ENCODE measurements at regions not wholly inside any gene's neighbourhood (a gene's known extent, or its start where the extent isn't known, plus 50 kb on each side); places are given as distances from the start of the nearest gene placed in this dataset.

DNA sequence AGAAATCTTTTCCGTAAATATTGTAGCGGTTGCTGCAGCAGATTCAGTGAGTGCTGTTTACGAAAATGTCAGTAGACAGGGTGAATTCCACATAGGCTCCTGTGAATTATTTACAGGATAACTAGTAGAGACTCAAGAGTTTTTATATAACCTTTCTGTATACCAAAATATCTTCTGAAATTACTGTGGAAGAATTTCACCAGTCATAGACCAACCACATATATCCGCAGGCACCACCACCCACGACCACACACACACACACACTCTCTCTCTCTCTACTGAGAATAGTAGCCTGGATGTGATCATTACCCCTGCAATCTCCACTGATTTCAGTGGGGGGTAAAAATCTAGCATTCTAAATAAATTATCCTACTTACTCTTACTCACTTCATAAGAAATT, 341.8 kb downstream of the RBM43 start:
- no peak overlapping the region for H3K27ac ChIP-seq
- no peak for TF ChIP-seq ZFX (IDR thresholded peaks at IDR 0.05)
- TF ChIP-seq, protein P1, sequence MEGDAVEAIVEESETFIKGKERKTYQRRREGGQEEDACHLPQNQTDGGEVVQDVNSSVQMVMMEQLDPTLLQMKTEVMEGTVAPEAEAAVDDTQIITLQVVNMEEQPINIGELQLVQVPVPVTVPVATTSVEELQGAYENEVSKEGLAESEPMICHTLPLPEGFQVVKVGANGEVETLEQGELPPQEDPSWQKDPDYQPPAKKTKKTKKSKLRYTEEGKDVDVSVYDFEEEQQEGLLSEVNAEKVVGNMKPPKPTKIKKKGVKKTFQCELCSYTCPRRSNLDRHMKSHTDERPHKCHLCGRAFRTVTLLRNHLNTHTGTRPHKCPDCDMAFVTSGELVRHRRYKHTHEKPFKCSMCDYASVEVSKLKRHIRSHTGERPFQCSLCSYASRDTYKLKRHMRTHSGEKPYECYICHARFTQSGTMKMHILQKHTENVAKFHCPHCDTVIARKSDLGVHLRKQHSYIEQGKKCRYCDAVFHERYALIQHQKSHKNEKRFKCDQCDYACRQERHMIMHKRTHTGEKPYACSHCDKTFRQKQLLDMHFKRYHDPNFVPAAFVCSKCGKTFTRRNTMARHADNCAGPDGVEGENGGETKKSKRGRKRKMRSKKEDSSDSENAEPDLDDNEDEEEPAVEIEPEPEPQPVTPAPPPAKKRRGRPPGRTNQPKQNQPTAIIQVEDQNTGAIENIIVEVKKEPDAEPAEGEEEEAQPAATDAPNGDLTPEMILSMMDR (conservative IDR thresholded peaks at IDR 0.05), result no peak

DNA sequence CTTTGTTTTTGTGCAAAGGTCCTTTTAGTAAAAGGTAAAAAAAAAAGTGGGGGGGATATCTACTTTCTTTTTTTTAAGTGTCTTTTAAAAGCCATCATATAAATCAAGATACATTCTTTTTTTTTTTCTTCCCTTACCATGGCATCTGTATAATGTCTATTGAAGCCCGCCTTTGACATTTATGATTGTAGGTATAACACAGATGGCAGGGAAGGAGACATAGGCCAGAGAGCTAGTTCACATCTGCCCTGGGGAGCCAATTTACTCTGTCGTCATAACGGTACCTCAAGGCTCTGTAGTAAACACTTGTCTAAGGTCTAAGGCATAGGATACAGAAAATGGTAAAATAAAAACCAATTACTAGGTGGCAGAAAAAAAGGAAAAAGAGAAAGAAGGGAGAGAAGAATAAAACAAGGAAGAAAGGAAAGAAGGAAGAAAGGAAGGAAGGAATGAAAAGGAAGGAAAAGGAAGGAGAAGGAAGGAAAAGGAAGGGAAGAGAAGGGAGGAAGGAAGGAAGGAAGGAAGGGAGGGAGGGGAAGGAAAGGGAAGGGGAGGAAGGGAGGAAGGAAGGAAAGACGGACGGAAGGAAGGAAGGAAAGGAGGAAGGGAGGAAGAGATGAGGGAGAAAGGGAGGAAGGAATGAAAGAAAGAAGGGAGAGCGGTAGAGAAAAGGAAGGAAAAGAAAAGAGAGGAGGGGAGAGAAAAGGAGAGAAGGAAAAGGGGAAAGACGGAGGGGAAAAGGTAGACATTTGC, 343.5 kb downstream of the RBM43 start:
- TF ChIP-seq ZFX (IDR thresholded peaks at IDR 0.05), result no peak
- TF ChIP-seq, protein P1 (conservative IDR thresholded peaks at IDR 0.05), result no peak

DNA sequence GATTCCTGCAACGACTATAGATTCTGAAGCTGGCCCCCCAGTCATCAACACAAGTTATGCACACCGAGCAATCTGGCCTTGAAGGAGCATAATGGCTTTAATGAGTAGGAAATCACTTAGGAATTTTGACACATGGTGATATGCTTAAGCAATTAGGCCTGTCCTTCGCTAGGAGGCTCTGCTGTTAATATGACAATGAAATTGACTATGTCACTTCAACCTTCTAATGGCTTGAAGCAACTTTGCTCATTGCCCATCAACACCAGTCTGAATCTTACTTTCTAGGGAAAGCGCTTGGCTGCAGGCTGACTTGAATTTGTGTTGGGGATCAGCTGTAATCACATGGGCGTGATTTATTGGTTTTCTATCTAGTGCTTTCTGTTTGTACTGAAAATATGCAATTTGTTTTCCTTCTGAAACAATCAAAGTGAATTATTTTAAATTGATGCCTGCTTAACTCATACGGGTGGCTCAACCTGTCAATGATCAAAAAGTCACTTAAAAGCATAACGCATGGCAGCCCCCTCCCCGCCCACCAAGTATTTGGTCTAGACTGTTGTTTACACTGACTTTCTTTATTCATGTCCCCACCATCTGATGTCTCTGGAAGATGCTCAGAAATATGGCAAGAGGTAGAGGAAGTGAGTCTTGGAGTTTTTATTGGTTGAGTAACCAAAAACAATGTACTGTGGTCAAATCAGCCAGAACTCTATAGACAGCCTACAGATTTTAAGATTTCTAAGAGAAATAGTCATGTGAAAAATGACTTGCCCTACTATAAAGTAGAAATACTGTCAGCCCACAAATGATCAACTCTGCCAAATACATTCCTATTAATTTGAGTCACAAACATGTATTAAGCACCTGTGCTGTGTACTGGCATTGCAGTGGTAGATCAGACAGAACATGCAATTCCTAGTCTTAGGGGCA, 344.9 kb downstream of the RBM43 start:
- no peak overlapping the region for H3K27ac ChIP-seq
- TF ChIP-seq, protein P1 (conservative IDR thresholded peaks at IDR 0.05), result no peak
- TF ChIP-seq ZFX (IDR thresholded peaks at IDR 0.05), result no peak

More for the DNA sequence above, 343.5 kb downstream of the RBM43 start:
- no peak overlapping the region for H3K27ac ChIP-seq

DNA sequence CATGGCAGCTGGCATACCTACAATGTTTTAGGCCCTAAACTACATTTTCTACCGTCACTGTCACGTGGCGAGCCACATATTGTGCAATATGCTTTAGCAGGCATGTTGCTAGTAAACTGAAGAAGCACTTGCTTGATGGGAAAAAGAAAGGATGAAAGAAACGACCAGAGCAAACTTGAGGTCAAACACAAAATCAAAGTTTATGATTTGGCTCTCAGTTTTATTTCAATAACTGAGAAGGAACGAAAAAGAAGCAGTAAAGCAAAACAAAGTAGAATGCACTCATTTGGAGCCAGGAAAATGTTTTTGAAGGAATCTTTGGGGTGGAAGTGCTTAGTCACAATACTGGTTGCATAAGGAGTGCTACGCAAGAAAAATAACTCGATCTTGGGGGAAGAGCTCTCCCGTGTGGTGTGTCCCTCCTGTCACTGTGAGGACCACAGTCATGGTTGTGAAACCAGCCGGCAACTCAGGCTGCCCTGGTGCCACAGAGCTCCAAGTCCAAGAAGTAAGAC, 349.8 kb downstream of the RBM43 start:
- TF ChIP-seq, protein P1 (conservative IDR thresholded peaks at IDR 0.05), result no peak
- TF ChIP-seq ZFX (IDR thresholded peaks at IDR 0.05), result no peak

DNA sequence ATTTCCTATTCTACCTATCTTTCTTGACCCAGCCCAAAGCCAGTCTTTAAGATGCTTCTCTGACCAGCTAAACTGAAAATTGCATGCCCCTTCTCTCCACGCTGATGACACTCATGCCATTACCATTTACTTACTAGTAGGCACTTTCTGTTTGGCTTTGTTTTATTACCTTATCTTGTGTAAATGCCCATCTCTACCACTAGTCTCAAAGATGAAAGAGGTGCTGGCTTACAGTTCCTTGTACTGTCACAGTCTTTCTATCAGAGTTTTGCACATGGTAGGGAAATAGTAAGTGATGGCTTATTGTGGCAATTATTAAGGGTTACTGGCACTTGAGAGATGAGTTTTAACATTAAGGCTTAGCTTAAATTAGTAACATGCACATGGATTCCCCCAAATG, 352.1 kb downstream of the RBM43 start:
- TF ChIP-seq ZFX (IDR thresholded peaks at IDR 0.05), result no peak
- TF ChIP-seq, protein P1 (conservative IDR thresholded peaks at IDR 0.05), result peak; percentile 26
- no peak overlapping the region for H3K27ac ChIP-seq

More for the DNA sequence above, 349.8 kb downstream of the RBM43 start:
- H3K27ac ChIP-seq, result no peak overlapping the region

DNA sequence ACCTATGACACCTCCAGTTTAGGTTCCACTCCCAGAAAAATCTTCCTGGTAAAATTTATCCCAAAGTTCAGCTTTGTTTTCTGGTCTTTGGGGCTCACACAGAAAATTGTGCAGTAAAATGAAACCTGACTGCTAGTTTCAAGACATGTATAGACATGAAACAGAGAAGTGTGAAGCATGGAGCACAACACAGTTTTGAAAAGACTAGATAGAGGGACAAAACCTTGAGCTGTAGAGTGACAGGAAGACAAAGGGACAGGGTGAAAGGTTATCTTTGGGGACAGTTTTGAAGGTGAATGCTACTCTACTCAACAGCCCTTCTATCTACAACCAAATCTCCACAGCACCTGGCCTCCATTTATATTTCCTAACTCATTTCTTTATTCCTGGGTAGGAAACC, 352.6 kb downstream of the RBM43 start:
- no peak overlapping the region for H3K27ac ChIP-seq
- TF ChIP-seq, protein P1 (conservative IDR thresholded peaks at IDR 0.05), result no peak
- TF ChIP-seq ZFX (IDR thresholded peaks at IDR 0.05), result no peak

DNA sequence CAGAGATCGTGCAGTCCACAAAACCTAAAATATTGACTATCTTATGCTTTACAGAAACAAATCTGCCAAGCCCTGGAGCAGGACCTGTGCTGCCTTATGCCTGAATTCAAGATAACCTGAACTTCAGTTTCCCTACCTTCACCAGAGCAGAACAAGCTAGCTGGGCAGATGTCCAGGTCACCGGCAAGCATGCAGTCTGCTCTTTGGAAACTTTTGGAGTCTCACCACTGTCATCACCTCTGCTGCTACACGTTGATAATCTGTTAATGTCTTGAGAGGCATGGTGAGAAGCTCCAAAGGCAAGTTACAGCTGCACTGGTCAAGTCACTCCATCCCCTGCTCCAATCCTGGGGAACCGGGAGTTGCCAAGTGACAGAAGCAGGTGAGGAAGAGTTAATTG, 354.2 kb downstream of the RBM43 start:
- H3K27ac ChIP-seq, result no peak overlapping the region
- TF ChIP-seq, protein P1 (conservative IDR thresholded peaks at IDR 0.05), result no peak
- no peak for TF ChIP-seq ZFX (IDR thresholded peaks at IDR 0.05)
